HCT116 (cell line): ENCODE measurements at regions not wholly inside any gene's neighbourhood (a gene's known extent, or its start where the extent isn't known, plus 50 kb on each side); places are given as distances from the start of the nearest gene placed in this dataset.

Experiments used
- ATAC-seq: fragments of 200-7000 bp; cut with Tn5 transposase; 2 replicates; pipeline ENCODE4 v1.9.1; 2020; ENCODE audit warnings: mild to moderate bottlenecking, moderate library complexity
- BruUV-seq: library from RNA; stranded (reverse); fragments of 400-500 nt; replicated peaks from 2 replicates; lab custom pipeline; 2021; lab: Mats Ljungman, UMichigan
- CTCF ChIA-PET: fragments of 300-600 bp; sonication (Branson Sonifier 250); formaldehyde crosslinking; loops from one replicate; lab custom pipeline; 2021; ENCODE audit warnings: antibody characterized with exemption; lab: Charles Lee
- POLR2A ChIA-PET: fragments of 300-600, 350-600 bp; sonication (Branson Sonifier 250); formaldehyde crosslinking; loops from one replicate; lab custom pipeline; 2021; ENCODE audit warnings: antibody characterized with exemption; lab: Charles Lee
- RAD21 ChIA-PET, 2 experiments: fragments of 300-600 bp; sonication (Branson Sonifier 250); formaldehyde crosslinking; loops; one replicate each; lab custom pipeline; 2023; ENCODE audit warnings: low total read pairs in 2 of 2; ENCODE audit not compliant: uncharacterized antibody in 2 of 2, unreplicated experiment in 2 of 2, low non-redundant PET in 1 of 2; lab: Charles Lee
- DNase-seq: peaks from one replicate; pipeline ENCODE4 v3.0.0-alpha.2; 2010; ENCODE audit warnings: low read depth, low spot score
- H2AFZ ChIP-seq: fragments of 200-600 bp; shearing (Covaris generic), sonication (generic); 2 replicates; pipeline ENCODE4 v1.6.1; 2017; ENCODE audit warnings: low read depth, mixed run types, mixed read lengths, antibody characterized with exemption, low read length; ENCODE audit not compliant: poor library complexity, severe bottlenecking
- H3K27ac ChIP-seq: 2 replicates; pipeline ENCODE4 v1.5.1; 2012; ENCODE audit warnings: low read depth, low read length
- H3K27me3 ChIP-seq: fragments of 200-600 bp; sonication (generic); 2 replicates; pipeline ENCODE4 v1.6.1; 2016; ENCODE audit warnings: mixed run types, low read length, mixed read lengths; ENCODE audit not compliant: insufficient read depth
- H3K36me3 ChIP-seq, 2 experiments: fragments of 200-500 bp in 1 of 2; fragments of 200-600 bp in 1 of 2; sonication (Bioruptor generic) in 1 of 2; sonication (generic) in 1 of 2; 2 replicates each; pipeline versions ENCODE4 v1.5.1 to v1.6.1; 2014 to 2016; ENCODE audit warnings: low read length in 2 of 2, inconsistent platforms in 1 of 2, mixed read lengths in 1 of 2, mixed run types in 1 of 2; ENCODE audit not compliant: insufficient read depth in 2 of 2, control insufficient read depth in 1 of 2
- H3K4me1 ChIP-seq, 2 experiments: fragments of 200-600 bp in 1 of 2; sonication (generic) in 1 of 2; 2 replicates each; pipeline versions ENCODE4 v1.5.1 to v1.6.1; 2012 to 2017; ENCODE audit warnings: low read length in 2 of 2, inconsistent platforms in 1 of 2, mild to moderate bottlenecking in 1 of 2, mixed read lengths in 1 of 2, mixed run types in 1 of 2, moderate library complexity in 1 of 2; ENCODE audit not compliant: insufficient read depth in 2 of 2, control insufficient read depth in 1 of 2
- H3K4me2 ChIP-seq: fragments of 200-600 bp; sonication (generic); 2 replicates; pipeline ENCODE4 v1.6.1; 2017; ENCODE audit warnings: mixed run types, low read length, mixed read lengths
- H3K4me3 ChIP-seq, 2 experiments: fragments of 200-600 bp in 1 of 2; sonication (generic) in 1 of 2; replicated peaks in 1 of 2; 2 replicates each; pipeline ENCODE4 v1.5.1; 2011 to 2016; ENCODE audit warnings: low read length in 2 of 2, control low read depth in 1 of 2, low read depth in 1 of 2, mild to moderate bottlenecking in 1 of 2, mixed read lengths in 1 of 2, mixed run types in 1 of 2
- H3K79me2 ChIP-seq: fragments of 200-600 bp; sonication (generic); 2 replicates; pipeline ENCODE4 v1.6.1; 2017; ENCODE audit warnings: mild to moderate bottlenecking, mixed run types, low read length, moderate library complexity, mixed read lengths; ENCODE audit not compliant: insufficient read depth
- H3K9ac ChIP-seq: fragments of 200-600 bp; sonication (generic); 2 replicates; pipeline ENCODE4 v1.6.1; 2016; ENCODE audit warnings: low read length, mixed read lengths
- H3K9me2 ChIP-seq: fragments of 200-600 bp; sonication (generic), shearing (Covaris generic); 2 replicates; pipeline ENCODE4 v1.6.1; 2017; ENCODE audit warnings: mixed run types, mild to moderate bottlenecking, moderate library complexity; ENCODE audit not compliant: insufficient read depth
- H3K9me3 ChIP-seq, 2 experiments: fragments of 200-500 bp in 1 of 2; fragments of 200-600 bp in 1 of 2; sonication (Bioruptor generic) in 1 of 2; sonication (generic) in 1 of 2; 2 replicates each; pipeline ENCODE4 v1.6.1; 2014 to 2017; ENCODE audit warnings: low read length in 2 of 2, mixed read lengths in 2 of 2, inconsistent platforms in 1 of 2, low read depth in 1 of 2, mild to moderate bottlenecking in 1 of 2, mixed run types in 1 of 2, moderate library complexity in 1 of 2; ENCODE audit not compliant: control insufficient read depth in 1 of 2, insufficient read depth in 1 of 2
- H4K20me1 ChIP-seq: fragments of 200-600 bp; sonication (generic), shearing (Covaris generic); 2 replicates; pipeline ENCODE4 v1.6.1; 2017; ENCODE audit warnings: mixed run types, mild to moderate bottlenecking, moderate library complexity; ENCODE audit not compliant: insufficient read depth
- CBX3 ChIP-seq: IDR thresholded peaks from 2 replicates; pipeline ENCODE4 v1.6.1; 2012; ENCODE audit warnings: low read depth
- EGR1 ChIP-seq: IDR thresholded peaks from 2 replicates; pipeline ENCODE4 v1.6.1; 2012; ENCODE audit warnings: low read depth
- ELF1 ChIP-seq: IDR thresholded peaks from 2 replicates; pipeline ENCODE4 v1.6.1; 2012; ENCODE audit warnings: low read depth, borderline replicate concordance
- EZH2phosphoT487 ChIP-seq: fragments of 200-600 bp; IDR thresholded peaks from 2 replicates; pipeline ENCODE4 v1.6.1; 2018; ENCODE audit warnings: antibody characterized with exemption, borderline replicate concordance
- FOSL1 ChIP-seq: IDR thresholded peaks from 2 replicates; pipeline ENCODE4 v1.6.1; 2012; ENCODE audit warnings: low read depth
- POLR2AphosphoS5 ChIP-seq: IDR thresholded peaks from 2 replicates; pipeline ENCODE4 v1.6.1; 2011; ENCODE audit warnings: mild to moderate bottlenecking, low read depth, low read length, moderate library complexity
- RAD21 ChIP-seq: IDR thresholded peaks from 2 replicates; pipeline ENCODE4 v1.6.1; 2012; ENCODE audit warnings: low read depth, mild to moderate bottlenecking
- REST ChIP-seq: IDR thresholded peaks from 2 replicates; pipeline ENCODE4 v1.6.1; 2012; ENCODE audit warnings: low read depth
- SIN3A ChIP-seq: IDR thresholded peaks from 2 replicates; pipeline ENCODE4 v1.6.1; 2012; ENCODE audit warnings: low read depth
- SP1 ChIP-seq: IDR thresholded peaks from 2 replicates; pipeline ENCODE4 v1.6.1; 2012; ENCODE audit warnings: low read depth
- ZBTB33 ChIP-seq: IDR thresholded peaks from 2 replicates; pipeline ENCODE4 v1.6.1; 2011; ENCODE audit warnings: mild to moderate bottlenecking, low read length, moderate library complexity; ENCODE audit not compliant: insufficient replicate concordance; ENCODE audit errors: extremely low read depth
- intact Hi-C: fragments of 100-400 bp; cut with micrococcal nuclease; formaldehyde crosslinking; loops from 2 replicates; pipeline ENCODE4 v1.10.0; 2022

- ChIA-PET POLR2A (no interaction called here), RAD21 (no interaction called here), CTCF (no interaction called here)
- Histone ChIP-seq H3K79me2 (no peaks in the 10 kb centered on the region), H3K4me3 (no peak overlapping the region), H4K20me1 (no peaks in the 10 kb centered on the region), H3K9me3 (no peaks in the 10 kb centered on the region), H3K4me2 (no peak overlapping the region), H2AFZ (no peak overlapping the region), H3K9me2 (no peaks in the 10 kb centered on the region), H3K27me3 (no peaks in the 10 kb centered on the region), H3K4me1 (no peaks in the 10 kb centered on the region), H3K9ac (no peak overlapping the region), H3K36me3 (no peaks in the 10 kb centered on the region), H3K27ac (no peak overlapping the region)
- no TSS peak for BruUV-seq
- ATAC-seq (no peak), DNase-seq (no peak)
- no peak for TF ChIP-seq SIN3A
- no peak for TF ChIP-seq REST
- no peak for TF ChIP-seq SP1
- no peak for TF ChIP-seq ZBTB33
- no peak for TF ChIP-seq CBX3
- TF ChIP-seq EGR1: no peak
- no peak for TF ChIP-seq POLR2AphosphoS5
- no peak for TF ChIP-seq RAD21
- no peak for TF ChIP-seq EZH2phosphoT487
- no peak for TF ChIP-seq ELF1
- no peak for TF ChIP-seq FOSL1
- intact Hi-C loops: no loop called here
These were observed 205.5 kb upstream of the TARS1 start for GRCh38 chr5:33235304-33235703.
